ENCODE measurements at regions not wholly inside any gene's neighbourhood (a gene's known extent, or its start where the extent isn't known, plus 50 kb on each side); places are given as distances from the start of the nearest gene placed in this dataset.

- H3K36me3 Mint-ChIP-seq, result no peaks in the 10 kb centered on the region
- DNase-seq (no peak), ATAC-seq (ENCODE audit: low read depth in 2 of 2) (no peak)
- H3K27ac Mint-ChIP-seq, result peak overlapping the region in 1 of 6 donors; percentile 75
- no peak overlapping the region for H3K4me3 Mint-ChIP-seq
- peaks cover 2 to 22% (median 11%) of the 10 kb centered on the region in 3 donors for H3K27me3 Mint-ChIP-seq
- no peaks in the 10 kb centered on the region for H3K4me1 Mint-ChIP-seq
- H3K9me3 Mint-ChIP-seq, result peaks cover 0 to 4% (median 0%) of the 10 kb centered on the region in 7 donors
Observed at GRCh38 chr5:154627698-154628678, 127.2 kb upstream of the LARP1 start.

DNA sequence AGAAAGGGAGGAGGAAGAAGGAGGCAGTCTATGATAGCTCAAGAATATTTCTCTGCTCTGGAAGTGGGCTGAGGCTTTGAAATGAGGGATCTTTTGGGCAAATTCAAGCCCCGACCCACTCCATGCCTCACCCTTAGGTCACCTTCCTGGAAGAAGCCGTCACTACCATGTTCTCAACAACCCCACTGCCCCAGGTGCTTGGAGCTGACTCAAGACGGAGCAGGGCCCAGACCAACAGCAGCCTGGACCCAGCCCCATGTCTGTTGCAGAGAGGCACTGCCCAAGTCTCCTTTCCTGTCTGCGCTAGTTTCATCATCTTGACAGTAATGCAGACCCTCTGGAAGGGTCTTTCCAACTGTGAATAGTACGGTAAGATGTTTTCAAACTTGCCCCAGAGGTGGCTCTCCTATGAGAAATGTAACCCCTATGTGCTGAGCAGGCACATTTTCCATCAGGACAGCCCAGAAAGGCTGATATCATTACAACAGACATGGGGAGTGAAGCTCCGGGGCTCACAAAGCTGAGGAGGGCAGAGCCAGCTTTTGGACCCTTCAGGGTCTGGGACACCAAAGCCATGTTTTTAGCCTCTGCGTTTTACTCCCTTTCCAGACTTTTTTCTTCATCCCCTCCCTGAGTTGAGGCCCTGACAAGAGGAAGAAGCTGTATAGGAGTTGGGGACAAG, 128.2 kb upstream of the LARP1 start:
- H3K36me3 Mint-ChIP-seq, result no peaks in the 10 kb centered on the region
- no peak overlapping the region for H3K4me3 Mint-ChIP-seq
- peaks cover 0 to 4% (median 0%) of the 10 kb centered on the region in 7 donors for H3K9me3 Mint-ChIP-seq
- no peak overlapping the region for H3K27ac Mint-ChIP-seq
- no peak for ATAC-seq (ENCODE audit: low read depth in 2 of 2)
- DNase-seq, result no peak
- peaks cover 3 to 22% (median 11%) of the 10 kb centered on the region in 3 donors for H3K27me3 Mint-ChIP-seq
- H3K4me1 Mint-ChIP-seq, result no peaks in the 10 kb centered on the region

- H3K4me3 Mint-ChIP-seq, result no peak overlapping the region
- no peaks in the 10 kb centered on the region for H3K36me3 Mint-ChIP-seq
- DNase-seq (no peak), ATAC-seq (ENCODE audit: low read depth in 2 of 2) (no peak)
- no peaks in the 10 kb centered on the region for H3K4me1 Mint-ChIP-seq
- H3K9me3 Mint-ChIP-seq, result peaks cover 0 to 4% (median 0%) of the 10 kb centered on the region in 7 donors
- H3K27me3 Mint-ChIP-seq, result peaks cover 3 to 17% (median 11%) of the 10 kb centered on the region in 3 donors
- no peak overlapping the region for H3K27ac Mint-ChIP-seq
Observed at GRCh38 chr5:154625031-154625430, 130.1 kb upstream of the LARP1 start.

DNA sequence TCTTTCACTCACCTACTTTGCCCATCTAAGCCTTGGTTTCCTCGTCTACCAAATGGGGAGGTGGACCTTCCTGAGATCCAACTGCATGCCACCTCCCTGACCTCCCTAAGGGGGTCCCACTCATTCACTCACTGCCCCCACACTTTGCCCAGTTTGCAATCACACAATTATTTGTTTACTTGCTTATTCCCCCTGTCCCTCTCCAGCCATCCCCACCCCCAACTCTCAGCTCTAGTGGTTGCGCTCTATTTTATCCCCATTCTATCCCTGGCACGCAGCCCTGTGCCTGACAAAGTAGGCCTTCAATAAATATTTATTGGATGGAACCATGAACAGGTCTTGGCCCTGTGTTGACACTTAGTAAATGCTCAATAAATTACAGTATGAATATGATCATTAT, 130.8 kb upstream of the LARP1 start:
- ATAC-seq (ENCODE audit: low read depth in 2 of 2) (no peak), DNase-seq (no peak)
- peak overlapping the region in 1 of 6 donors; percentile 8 for H3K27ac Mint-ChIP-seq
- H3K4me3 Mint-ChIP-seq, result no peak overlapping the region
- H3K36me3 Mint-ChIP-seq, result no peaks in the 10 kb centered on the region
- peaks cover 0 to 4% (median 0%) of the 10 kb centered on the region in 7 donors for H3K9me3 Mint-ChIP-seq
- H3K4me1 Mint-ChIP-seq, result no peaks in the 10 kb centered on the region
- peaks cover 3 to 17% (median 14%) of the 10 kb centered on the region in 3 donors for H3K27me3 Mint-ChIP-seq

DNA sequence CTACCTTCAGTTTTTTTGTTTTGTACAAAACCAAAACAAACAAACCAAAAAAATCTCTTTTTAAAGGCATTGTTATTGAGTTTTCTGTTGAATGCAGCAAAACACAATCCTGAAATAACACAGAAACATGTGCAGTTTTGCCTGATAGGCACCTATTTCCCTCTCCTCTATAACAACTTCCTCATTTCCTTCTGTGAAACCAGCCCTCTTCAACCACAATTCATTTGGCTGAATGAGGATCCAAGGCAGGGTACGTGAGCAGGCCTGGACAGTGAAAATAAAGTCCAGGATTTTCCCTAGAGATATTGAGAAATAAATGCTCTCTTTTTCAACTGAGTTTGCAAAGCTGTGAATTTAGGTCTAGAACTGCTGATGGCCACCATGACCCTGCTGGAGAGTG, 134.8 kb upstream of the LARP1 start:
- H3K27me3 Mint-ChIP-seq, result peaks cover 14 to 30% (median 26%) of the 10 kb centered on the region in 3 donors
- H3K9me3 Mint-ChIP-seq, result peaks cover 0 to 6% (median 0%) of the 10 kb centered on the region in 7 donors
- ATAC-seq (ENCODE audit: low read depth in 2 of 2) (no peak), DNase-seq (no peak)
- H3K4me3 Mint-ChIP-seq, result no peak overlapping the region
- H3K4me1 Mint-ChIP-seq, result no peaks in the 10 kb centered on the region
- H3K27ac Mint-ChIP-seq, result no peak overlapping the region
- no peaks in the 10 kb centered on the region for H3K36me3 Mint-ChIP-seq

DNA sequence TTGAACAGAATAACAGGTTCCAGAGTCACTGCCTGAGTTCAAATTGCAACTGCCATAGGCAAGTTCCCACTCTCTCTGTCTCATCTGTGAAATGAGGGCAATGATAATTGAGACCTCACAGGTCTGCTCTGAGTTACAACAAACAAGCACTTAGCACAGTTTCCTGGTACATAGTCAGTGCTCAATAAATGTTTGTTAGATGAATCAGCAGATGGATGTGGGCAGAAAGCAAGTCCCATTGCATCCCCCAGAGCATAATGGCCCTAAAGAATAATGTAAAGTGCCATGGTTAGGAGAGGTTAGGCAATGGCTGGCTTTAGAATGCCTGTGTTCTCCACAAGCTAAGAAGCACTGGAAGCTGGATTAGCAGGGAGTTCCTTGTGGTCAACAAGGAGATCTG, 136.5 kb upstream of the LARP1 start:
- Mint-ChIP-seq H3K9me3 (peaks cover 0 to 6% (median 0%) of the 10 kb centered on the region in 7 donors), H3K27ac (no peak overlapping the region), H3K36me3 (no peaks in the 10 kb centered on the region), H3K4me1 (no peaks in the 10 kb centered on the region), H3K4me3 (no peak overlapping the region), H3K27me3 (peaks cover 17 to 24% (median 23%) of the 10 kb centered on the region in 3 donors)
- ATAC-seq (ENCODE audit: low read depth in 2 of 2), result no peak
- DNase-seq, result no peak

GRCh38 chr5:154614595-154614994, 136.6 kb upstream of the HAND1 start:
- ATAC-seq (ENCODE audit: low read depth in 2 of 2) (no peak), DNase-seq (no peak)
- no peak overlapping the region for H3K4me3 Mint-ChIP-seq
- peaks cover 4 to 12% (median 10%) of the 10 kb centered on the region in 3 donors for H3K4me1 Mint-ChIP-seq
- peaks cover 26 to 62% (median 42%) of the 10 kb centered on the region in 3 donors for H3K27me3 Mint-ChIP-seq
- no peaks in the 10 kb centered on the region for H3K36me3 Mint-ChIP-seq
- H3K27ac Mint-ChIP-seq, result no peak overlapping the region
- H3K9me3 Mint-ChIP-seq, result peaks cover 0 to 6% (median 2%) of the 10 kb centered on the region in 7 donors

DNA sequence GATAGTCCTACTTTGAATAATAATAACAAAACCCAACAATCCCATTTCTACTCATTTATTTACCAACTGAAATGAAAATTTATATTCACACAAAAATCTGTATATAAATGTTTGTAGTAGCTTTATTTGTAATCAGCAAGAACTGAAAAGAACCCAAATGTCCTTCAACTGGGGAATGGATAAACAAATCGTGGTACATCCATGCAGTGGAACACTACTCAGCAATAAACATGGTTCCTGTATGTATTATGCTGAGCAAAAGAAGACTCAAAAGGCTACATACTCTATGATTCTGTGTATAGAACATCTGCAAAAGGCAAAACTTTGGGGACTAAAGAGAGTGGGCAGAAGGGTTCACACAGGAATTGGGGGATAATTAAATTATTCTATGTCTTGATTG, 136.1 kb upstream of the HAND1 start:
- Mint-ChIP-seq H3K27me3 (peaks cover 31 to 66% (median 42%) of the 10 kb centered on the region in 3 donors), H3K4me3 (no peak overlapping the region), H3K27ac (no peak overlapping the region), H3K36me3 (no peaks in the 10 kb centered on the region), H3K4me1 (peaks cover 4 to 12% (median 10%) of the 10 kb centered on the region in 3 donors), H3K9me3 (peaks cover 0 to 6% (median 2%) of the 10 kb centered on the region in 7 donors)
- ATAC-seq (ENCODE audit: low read depth in 2 of 2) (no peak), DNase-seq (no peak)

DNA sequence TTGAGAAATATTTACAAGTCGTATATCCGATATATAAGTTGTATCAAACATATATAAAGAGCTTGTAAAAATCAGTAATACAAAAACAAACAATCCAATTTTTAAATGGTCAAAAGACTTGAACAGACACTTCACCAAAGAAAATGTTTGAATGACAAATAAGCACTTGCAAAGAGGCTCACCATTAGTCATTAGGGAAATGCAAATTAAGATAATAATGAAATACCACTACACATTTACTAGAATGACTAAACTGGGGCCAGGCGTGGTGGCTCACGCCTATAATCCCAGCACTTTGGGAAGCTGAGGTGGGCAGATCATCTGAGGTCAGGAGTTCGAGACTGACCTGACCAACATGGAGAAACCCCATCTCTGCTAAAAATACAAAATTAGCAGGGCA, 134.6 kb upstream of the HAND1 start:
- H3K36me3 Mint-ChIP-seq, result no peaks in the 10 kb centered on the region
- H3K9me3 Mint-ChIP-seq, result peaks cover 0 to 6% (median 0%) of the 10 kb centered on the region in 7 donors

DNA sequence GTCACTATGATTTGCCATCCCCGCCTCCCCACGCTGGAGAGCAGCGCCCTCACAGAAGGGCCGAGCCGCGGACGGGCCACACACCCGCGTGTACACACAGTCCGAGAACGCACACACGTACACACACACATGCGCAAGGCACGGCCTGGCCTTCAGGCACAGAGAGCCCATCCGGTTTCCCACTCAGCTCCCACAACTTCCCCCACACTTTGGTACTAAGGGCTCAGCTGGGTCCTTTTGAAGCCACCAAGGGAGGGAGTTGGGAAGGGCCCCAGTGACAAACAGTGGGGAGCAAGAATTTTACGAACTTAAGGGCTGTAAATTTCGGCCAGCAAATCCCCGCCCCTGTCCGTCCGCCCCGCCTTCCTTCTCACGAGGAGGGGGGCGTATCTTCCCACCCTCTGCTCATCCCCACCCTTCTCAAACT, 133.3 kb upstream of the HAND1 start:
- peaks cover 0 to 6% (median 0%) of the 10 kb centered on the region in 7 donors for H3K9me3 Mint-ChIP-seq
- peak overlapping the region in 6 of 8 donors; percentile 14 to 80 (median 56) for H3K4me3 Mint-ChIP-seq
- peak overlapping the region in 1 of 6 donors; percentile 4 for H3K27ac Mint-ChIP-seq
- DNase-seq (no peak), ATAC-seq (ENCODE audit: low read depth in 2 of 2) (no peak)
- no peaks in the 10 kb centered on the region for H3K36me3 Mint-ChIP-seq
- H3K27me3 Mint-ChIP-seq, result peaks cover 36 to 80% (median 50%) of the 10 kb centered on the region in 3 donors
- H3K4me1 Mint-ChIP-seq, result peaks cover 4 to 12% (median 10%) of the 10 kb centered on the region in 3 donors

More for the DNA sequence above, 134.6 kb upstream of the HAND1 start:
- Mint-ChIP-seq H3K27me3 (peaks cover 29 to 71% (median 40%) of the 10 kb centered on the region in 3 donors), H3K4me3 (no peak overlapping the region), H3K4me1 (peaks cover 4 to 12% (median 10%) of the 10 kb centered on the region in 3 donors), H3K27ac (no peak overlapping the region)
- no peak for DNase-seq
- ATAC-seq (ENCODE audit: low read depth in 2 of 2), result no peak

DNA sequence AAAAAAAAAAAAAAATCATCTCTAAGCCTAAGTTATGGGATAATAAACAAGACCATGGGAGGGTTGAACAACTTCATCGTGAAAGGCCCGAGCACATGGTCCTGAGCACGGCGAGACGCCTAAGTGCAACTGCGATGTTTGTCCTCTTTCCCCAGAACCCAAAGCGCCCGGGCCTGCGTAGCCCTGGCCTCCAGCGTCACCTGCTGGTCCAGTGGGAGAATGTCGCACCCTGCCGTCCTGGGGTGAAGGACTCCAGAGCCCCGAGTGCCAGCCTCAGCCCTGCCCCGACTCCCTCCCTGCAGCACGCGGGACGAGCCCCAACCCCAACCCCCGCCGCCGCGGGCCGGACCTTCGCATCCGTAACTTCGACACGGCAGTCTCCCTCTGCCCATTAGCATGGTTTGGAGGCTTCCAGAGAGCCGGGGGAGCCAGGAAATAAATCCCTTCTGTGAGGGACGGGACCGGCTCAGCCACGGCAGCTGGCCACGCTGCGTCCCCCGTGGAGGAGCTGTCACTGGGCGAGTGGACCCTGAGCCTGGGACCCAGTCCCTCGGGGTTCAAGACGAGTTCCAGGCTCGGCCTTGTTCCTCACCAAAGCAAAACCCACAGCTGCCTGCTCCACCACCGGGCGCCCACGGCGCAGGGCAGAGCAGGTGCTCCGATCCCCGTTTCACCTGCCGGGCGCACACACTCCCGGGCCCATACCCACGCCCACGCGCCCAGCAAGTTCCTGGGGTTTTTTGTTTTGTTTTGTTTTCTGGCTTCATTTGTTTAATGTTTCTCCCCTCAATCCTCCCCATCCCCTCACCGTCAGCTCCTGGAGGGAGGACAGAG, 132.5 kb upstream of the HAND1 start:
- Mint-ChIP-seq H3K4me3 (peak overlapping the region in 5 of 8 donors; percentile 14 to 59 (median 30)), H3K36me3 (no peaks in the 10 kb centered on the region), H3K27ac (peak overlapping the region in 1 of 6 donors; percentile 26), H3K4me1 (peaks cover 4 to 12% (median 10%) of the 10 kb centered on the region in 3 donors), H3K27me3 (peaks cover 42 to 77% (median 50%) of the 10 kb centered on the region in 3 donors), H3K9me3 (peaks cover 0 to 6% (median 0%) of the 10 kb centered on the region in 7 donors)
- ATAC-seq (ENCODE audit: low read depth in 2 of 2) (peak; percentile 66 to 78), DNase-seq (peak; percentile 21)

- Mint-ChIP-seq H3K9me3 (peaks cover 0 to 4% (median 0%) of the 10 kb centered on the region in 7 donors), H3K27me3 (peaks cover 41 to 83% (median 57%) of the 10 kb centered on the region in 3 donors), H3K4me1 (peaks cover 4 to 15% (median 10%) of the 10 kb centered on the region in 3 donors), H3K36me3 (no peaks in the 10 kb centered on the region), H3K4me3 (no peak overlapping the region), H3K27ac (no peak overlapping the region)
- ATAC-seq (ENCODE audit: low read depth in 2 of 2), result no peak
- no peak for DNase-seq
Observed at GRCh38 chr5:154609251-154609650, 131.2 kb upstream of the HAND1 start.
